ENCODE measurements at regions not wholly inside any gene's neighbourhood (a gene's known extent, or its start where the extent isn't known, plus 50 kb on each side); places are given as distances from the start of the nearest gene placed in this dataset.

GRCh38 chr4:184575306-184575705, 73.9 kb downstream of the CASP3 start:
- TF ChIP-seq GATA1 (IDR thresholded peaks at IDR 0.05; ENCODE audit: low read depth, low read length): no peak
- no peak for TF ChIP-seq POLR2A (IDR thresholded peaks at IDR 0.05; ENCODE audit: low read length)
- peak; percentile 7 to 9 for DNase-seq

- TF ChIP-seq POLR2A (IDR thresholded peaks at IDR 0.05; ENCODE audit: low read length) (no peak), GATA1 (IDR thresholded peaks at IDR 0.05; ENCODE audit: low read depth, low read length) (no peak)
- DNase-seq: no peak
Measured at GRCh38 chr4:184574861-184575260, 74.4 kb downstream of the CASP3 start.

- TF ChIP-seq GATA1 (IDR thresholded peaks at IDR 0.05; ENCODE audit: low read depth, low read length) (no peak), POLR2A (IDR thresholded peaks at IDR 0.05; ENCODE audit: low read length) (no peak)
- no peak for DNase-seq
Measured at GRCh38 chr4:184573701-184574100, 75.5 kb downstream of the CASP3 start.

GRCh38 chr4:184568770-184569169, 80.5 kb downstream of the CASP3 start:
- TF ChIP-seq GATA1 (IDR thresholded peaks at IDR 0.05; ENCODE audit: low read depth, low read length) (no peak), POLR2A (IDR thresholded peaks at IDR 0.05; ENCODE audit: low read length) (no peak)

GRCh38 chr4:184563621-184564020, 85.6 kb downstream of the CASP3 start:
- no peak for DNase-seq
- no peak for TF ChIP-seq POLR2A (IDR thresholded peaks at IDR 0.05; ENCODE audit: low read length)
- TF ChIP-seq GATA1 (IDR thresholded peaks at IDR 0.05; ENCODE audit: low read depth, low read length): no peak

More at GRCh38 chr4:184568770-184569169, 80.5 kb downstream of the CASP3 start:
- no peak for DNase-seq

- TF ChIP-seq POLR2A (IDR thresholded peaks at IDR 0.05; ENCODE audit: low read length) (no peak), GATA1 (IDR thresholded peaks at IDR 0.05; ENCODE audit: low read depth, low read length) (no peak)
- DNase-seq: no peak
Measured at GRCh38 chr4:184558996-184559395, 84.6 kb upstream of the IRF2 start.

GRCh38 chr4:184553891-184554290, 79.5 kb upstream of the IRF2 start:
- no peak for DNase-seq
- TF ChIP-seq POLR2A (IDR thresholded peaks at IDR 0.05; ENCODE audit: low read length) (no peak), GATA1 (IDR thresholded peaks at IDR 0.05; ENCODE audit: low read depth, low read length) (no peak)

- no peak for DNase-seq
- TF ChIP-seq POLR2A (IDR thresholded peaks at IDR 0.05; ENCODE audit: low read length): no peak
- no peak for TF ChIP-seq GATA1 (IDR thresholded peaks at IDR 0.05; ENCODE audit: low read depth, low read length)
Measured at GRCh38 chr4:184550476-184550875, 76.1 kb upstream of the IRF2 start.

- no peak for TF ChIP-seq GATA1 (IDR thresholded peaks at IDR 0.05; ENCODE audit: low read depth, low read length)
- no peak for TF ChIP-seq POLR2A (IDR thresholded peaks at IDR 0.05; ENCODE audit: low read length)
Measured at GRCh38 chr4:184548648-184549341, 74.4 kb upstream of the IRF2 start.

GRCh38 chr4:184548316-184548647, 73.9 kb upstream of the IRF2 start:
- TF ChIP-seq GATA1 (IDR thresholded peaks at IDR 0.05; ENCODE audit: low read depth, low read length): no peak
- TF ChIP-seq POLR2A (IDR thresholded peaks at IDR 0.05; ENCODE audit: low read length): no peak
- no peak for DNase-seq

More at GRCh38 chr4:184548648-184549341, 74.4 kb upstream of the IRF2 start:
- DNase-seq: no peak

- TF ChIP-seq GATA1 (IDR thresholded peaks at IDR 0.05; ENCODE audit: low read depth, low read length): no peak
- no peak for TF ChIP-seq POLR2A (IDR thresholded peaks at IDR 0.05; ENCODE audit: low read length)
- peak; percentile 46 to 47 for DNase-seq
Measured at GRCh38 chr4:184544788-184545409, 70.5 kb upstream of the IRF2 start.

- no peak for DNase-seq
- no peak for TF ChIP-seq GATA1 (IDR thresholded peaks at IDR 0.05; ENCODE audit: low read depth, low read length)
- no peak for TF ChIP-seq POLR2A (IDR thresholded peaks at IDR 0.05; ENCODE audit: low read length)
Measured at GRCh38 chr4:184541907-184542306, 67.6 kb upstream of the IRF2 start.

- TF ChIP-seq GATA1 (IDR thresholded peaks at IDR 0.05; ENCODE audit: low read depth, low read length) (no peak), POLR2A (IDR thresholded peaks at IDR 0.05; ENCODE audit: low read length) (no peak)
- DNase-seq: no peak
Measured at GRCh38 chr4:184540307-184540706, 66.0 kb upstream of the IRF2 start.

- peak; percentile 94 to 95 for DNase-seq
- no peak for TF ChIP-seq POLR2A (IDR thresholded peaks at IDR 0.05; ENCODE audit: low read length)
- TF ChIP-seq GATA1 (IDR thresholded peaks at IDR 0.05; ENCODE audit: low read depth, low read length): no peak
Measured at GRCh38 chr4:184538023-184538599, 63.8 kb upstream of the IRF2 start.

All from erythroblast (primary cell).